ENCODE measurements at regions not wholly inside any gene's neighbourhood (a gene's known extent, or its start where the extent isn't known, plus 50 kb on each side); places are given as distances from the start of the nearest gene placed in this dataset.

DNA sequence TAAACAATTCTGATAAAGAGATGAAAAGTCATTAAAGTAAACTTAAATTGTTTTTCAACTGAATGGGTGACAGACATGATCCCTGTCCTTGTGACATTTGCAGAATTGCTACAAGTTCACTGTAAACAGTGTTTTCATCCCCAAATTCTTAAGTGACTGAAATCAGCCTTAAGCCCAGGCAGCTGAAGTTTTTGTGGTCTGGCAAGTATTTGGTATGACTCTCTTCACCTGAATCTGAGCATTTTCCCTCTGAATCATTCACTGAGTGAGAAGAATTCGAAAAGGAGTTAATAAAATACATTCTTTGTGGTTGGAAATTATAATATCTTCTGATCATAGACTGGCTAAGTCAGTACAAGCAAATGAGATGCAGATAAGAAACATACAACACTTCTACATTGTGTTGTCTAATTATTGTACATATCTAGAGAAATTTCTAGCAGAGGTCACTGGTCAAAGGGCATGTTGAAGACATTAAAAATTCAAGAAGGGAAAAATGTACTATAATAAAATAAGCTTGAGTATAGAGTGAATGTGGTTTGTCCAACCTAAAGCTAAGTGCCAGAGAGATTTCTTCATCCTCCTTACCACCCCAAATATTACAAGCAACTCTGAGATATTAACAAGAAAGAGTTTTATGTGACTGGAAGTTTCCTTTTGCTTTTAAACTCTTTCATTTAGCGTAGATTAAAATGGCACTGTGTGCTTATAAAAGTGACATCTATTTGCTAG lies 177.8 kb upstream of the DIO2 start:
- DNase-seq (ENCODE audit: low spot score) = no peak
- no TSS peak for BruUV-seq (replicated peaks)
- TF ChIP-seq, protein P1, sequence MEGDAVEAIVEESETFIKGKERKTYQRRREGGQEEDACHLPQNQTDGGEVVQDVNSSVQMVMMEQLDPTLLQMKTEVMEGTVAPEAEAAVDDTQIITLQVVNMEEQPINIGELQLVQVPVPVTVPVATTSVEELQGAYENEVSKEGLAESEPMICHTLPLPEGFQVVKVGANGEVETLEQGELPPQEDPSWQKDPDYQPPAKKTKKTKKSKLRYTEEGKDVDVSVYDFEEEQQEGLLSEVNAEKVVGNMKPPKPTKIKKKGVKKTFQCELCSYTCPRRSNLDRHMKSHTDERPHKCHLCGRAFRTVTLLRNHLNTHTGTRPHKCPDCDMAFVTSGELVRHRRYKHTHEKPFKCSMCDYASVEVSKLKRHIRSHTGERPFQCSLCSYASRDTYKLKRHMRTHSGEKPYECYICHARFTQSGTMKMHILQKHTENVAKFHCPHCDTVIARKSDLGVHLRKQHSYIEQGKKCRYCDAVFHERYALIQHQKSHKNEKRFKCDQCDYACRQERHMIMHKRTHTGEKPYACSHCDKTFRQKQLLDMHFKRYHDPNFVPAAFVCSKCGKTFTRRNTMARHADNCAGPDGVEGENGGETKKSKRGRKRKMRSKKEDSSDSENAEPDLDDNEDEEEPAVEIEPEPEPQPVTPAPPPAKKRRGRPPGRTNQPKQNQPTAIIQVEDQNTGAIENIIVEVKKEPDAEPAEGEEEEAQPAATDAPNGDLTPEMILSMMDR (conservative IDR thresholded peaks at IDR 0.05; ENCODE audit: low read depth, low read length) = no peak
- no peak for TF ChIP-seq EZH2 (IDR thresholded peaks at IDR 0.05; ENCODE audit: borderline replicate concordance, low read depth, low read length, poor library complexity, severe bottlenecking)
- no peaks in the 10 kb centered on the region for H3K36me3 ChIP-seq (ENCODE audit: insufficient read depth, low read length, poor library complexity, severe bottlenecking)
- no peaks in the 10 kb centered on the region for H3K27me3 ChIP-seq (replicated peaks; ENCODE audit: insufficient read depth, low read depth, low read length, poor library complexity)
- intact Hi-C loops (cut with micrococcal nuclease; ENCODE audit: unreplicated experiment) = no loop called here
- POLR2A ChIA-PET (ENCODE audit: low non-redundant PET) = no interaction called here
- H3K9me3 ChIP-seq (ENCODE audit: low read depth, low read length, poor library complexity, severe bottlenecking) = no peaks in the 10 kb centered on the region
- CTCF ChIA-PET = no interaction called here
- no peaks in the 10 kb centered on the region for H3K4me1 ChIP-seq (ENCODE audit: insufficient read depth, low read length, poor library complexity, severe bottlenecking)
- H3K27ac ChIP-seq (ENCODE audit: low read depth, low read length, poor library complexity, severe bottlenecking) = no peak overlapping the region
- H3K4me3 ChIP-seq (ENCODE audit: low read depth, low read length, poor library complexity, severe bottlenecking) = no peak overlapping the region

DNA sequence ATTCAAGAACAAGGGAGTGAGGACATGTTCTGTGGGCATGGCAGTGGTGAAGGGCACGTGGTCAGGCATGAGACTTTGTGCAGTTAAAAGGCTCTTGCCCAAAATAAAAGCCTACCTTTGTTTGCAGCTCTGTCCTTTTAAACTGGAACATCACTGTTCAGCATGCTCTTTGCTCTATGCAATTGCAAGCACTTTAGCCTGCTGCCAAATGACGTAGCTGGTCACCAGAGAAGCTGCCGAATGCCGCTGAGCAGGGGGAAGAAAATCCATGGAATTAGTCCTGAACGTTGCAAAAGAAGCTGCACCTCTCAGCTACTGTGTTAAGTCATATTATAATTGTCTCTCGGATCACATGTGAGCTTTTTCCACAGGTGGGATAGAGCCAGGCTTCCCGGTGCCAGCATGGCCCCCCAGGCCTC lies 176.3 kb upstream of the DIO2 start:
- no peaks in the 10 kb centered on the region for H3K36me3 ChIP-seq (ENCODE audit: insufficient read depth, low read length, poor library complexity, severe bottlenecking)
- no peaks in the 10 kb centered on the region for H3K27me3 ChIP-seq (replicated peaks; ENCODE audit: insufficient read depth, low read depth, low read length, poor library complexity)
- POLR2A ChIA-PET (ENCODE audit: low non-redundant PET) = no interaction called here
- no peak overlapping the region for H3K4me3 ChIP-seq (ENCODE audit: low read depth, low read length, poor library complexity, severe bottlenecking)
- no peaks in the 10 kb centered on the region for H3K9me3 ChIP-seq (ENCODE audit: low read depth, low read length, poor library complexity, severe bottlenecking)
- DNase-seq (ENCODE audit: low spot score) = no peak
- CTCF ChIA-PET = interaction anchor here (0.6 kb wide), 1 partner anchor 133 kb away, joined by 7 read pairs; no protein-coding TSS in a partner anchor
- TF ChIP-seq EZH2 (IDR thresholded peaks at IDR 0.05; ENCODE audit: borderline replicate concordance, low read depth, low read length, poor library complexity, severe bottlenecking) = no peak
- TF ChIP-seq, protein P1 (conservative IDR thresholded peaks at IDR 0.05; ENCODE audit: low read depth, low read length) = no peak
- intact Hi-C loops (cut with micrococcal nuclease; ENCODE audit: unreplicated experiment) = no loop called here
- H3K4me1 ChIP-seq (ENCODE audit: insufficient read depth, low read length, poor library complexity, severe bottlenecking) = no peaks in the 10 kb centered on the region
- H3K27ac ChIP-seq (ENCODE audit: low read depth, low read length, poor library complexity, severe bottlenecking) = no peak overlapping the region
- no TSS peak for BruUV-seq (replicated peaks)

- TF ChIP-seq, protein P1 (conservative IDR thresholded peaks at IDR 0.05; ENCODE audit: low read depth, low read length) = no peak
- no peak for TF ChIP-seq EZH2 (IDR thresholded peaks at IDR 0.05; ENCODE audit: borderline replicate concordance, low read depth, low read length, poor library complexity, severe bottlenecking)
- no peak overlapping the region for H3K27ac ChIP-seq (ENCODE audit: low read depth, low read length, poor library complexity, severe bottlenecking)
- POLR2A ChIA-PET (ENCODE audit: low non-redundant PET) = no interaction called here
- no peaks in the 10 kb centered on the region for H3K27me3 ChIP-seq (replicated peaks; ENCODE audit: insufficient read depth, low read depth, low read length, poor library complexity)
- H3K36me3 ChIP-seq (ENCODE audit: insufficient read depth, low read length, poor library complexity, severe bottlenecking) = no peaks in the 10 kb centered on the region
- no TSS peak for BruUV-seq (replicated peaks)
- intact Hi-C loops (cut with micrococcal nuclease; ENCODE audit: unreplicated experiment) = no loop called here
- H3K9me3 ChIP-seq (ENCODE audit: low read depth, low read length, poor library complexity, severe bottlenecking) = no peaks in the 10 kb centered on the region
- DNase-seq (ENCODE audit: low spot score) = no peak
- no peak overlapping the region for H3K4me3 ChIP-seq (ENCODE audit: low read depth, low read length, poor library complexity, severe bottlenecking)
- no peaks in the 10 kb centered on the region for H3K4me1 ChIP-seq (ENCODE audit: insufficient read depth, low read length, poor library complexity, severe bottlenecking)
- CTCF ChIA-PET = no interaction called here
Observed at GRCh38 chr14:80385336-80385735, 174.0 kb upstream of the DIO2 start.
